Astrocyte (in vitro differentiated cells and primary cell): ENCODE measurements at regions not wholly inside any gene's neighbourhood (a gene's known extent, or its start where the extent isn't known, plus 50 kb on each side); places are given as distances from the start of the nearest gene placed in this dataset.

Experiments used
- DNase-seq: peaks from one replicate; pipeline ENCODE4 v3.0.0-alpha.2; 2010; ENCODE audit warnings: low read depth
- FAIRE-seq: peaks from 2 replicates; lab custom pipeline; 2011; peaks lifted over from hg19 to GRCh38; lab: Jason Lieb, UNC
- H2AFZ ChIP-seq: 2 replicates; pipeline ENCODE4 v1.6.0; 2012; ENCODE audit warnings: low read depth, low read length, inconsistent platforms
- H3K27ac ChIP-seq: 2 replicates; pipeline ENCODE4 v1.5.1; 2011; ENCODE audit warnings: low read depth, low read length, inconsistent platforms
- H3K27me3 ChIP-seq: 2 replicates; pipeline ENCODE4 v1.6.0; 2011; ENCODE audit warnings: low read length, inconsistent platforms; ENCODE audit not compliant: insufficient read depth
- H3K36me3 ChIP-seq: 2 replicates; pipeline ENCODE4 v1.5.1; 2011; ENCODE audit warnings: low read length, inconsistent platforms; ENCODE audit not compliant: insufficient read depth
- H3K4me1 ChIP-seq: 2 replicates; pipeline ENCODE4 v1.5.1; 2011; ENCODE audit warnings: low read length, inconsistent platforms; ENCODE audit not compliant: insufficient read depth
- H3K4me2 ChIP-seq: 2 replicates; pipeline ENCODE4 v1.6.0; 2012; ENCODE audit warnings: low read length, inconsistent platforms
- H3K4me3 ChIP-seq: 2 replicates; pipeline ENCODE4 v1.5.1; 2011; ENCODE audit warnings: low read depth, mild to moderate bottlenecking, low read length, inconsistent platforms; ENCODE audit not compliant: insufficient read depth
- H3K79me2 ChIP-seq: 2 replicates; pipeline ENCODE4 v1.6.0; 2012; ENCODE audit warnings: mild to moderate bottlenecking, low read length, inconsistent platforms; ENCODE audit not compliant: insufficient read depth
- H3K9ac ChIP-seq: 2 replicates; pipeline ENCODE4 v1.6.0; 2012; ENCODE audit warnings: mild to moderate bottlenecking, low read length, inconsistent platforms
- H3K9me3 ChIP-seq: 2 replicates; pipeline ENCODE4 v1.5.1; 2012; ENCODE audit warnings: low read depth, mild to moderate bottlenecking, low read length, inconsistent platforms; ENCODE audit not compliant: insufficient read depth
- H4K20me1 ChIP-seq: 2 replicates; pipeline ENCODE4 v1.6.0; 2012; ENCODE audit warnings: low read length, inconsistent platforms; ENCODE audit not compliant: insufficient read depth
- H3K27ac Mint-ChIP-seq: one replicate; pipeline ENCODE4 v1.8.0; 2021; ENCODE audit warnings: mild to moderate bottlenecking, mixed read lengths; ENCODE audit not compliant: unreplicated experiment
- H3K27me3 Mint-ChIP-seq: one replicate; pipeline ENCODE4 v1.8.0; 2021; ENCODE audit warnings: low read depth, mixed read lengths; ENCODE audit not compliant: unreplicated experiment
- H3K36me3 Mint-ChIP-seq: one replicate; pipeline ENCODE4 v1.8.0; 2021; ENCODE audit warnings: low read depth, mixed read lengths; ENCODE audit not compliant: unreplicated experiment
- H3K4me1 Mint-ChIP-seq: one replicate; pipeline ENCODE4 v1.8.0; 2021; ENCODE audit warnings: low read depth, mixed read lengths; ENCODE audit not compliant: unreplicated experiment
- H3K4me3 Mint-ChIP-seq: one replicate; pipeline ENCODE4 v1.8.0; 2021; ENCODE audit warnings: mild to moderate bottlenecking, moderate library complexity, mixed read lengths; ENCODE audit not compliant: unreplicated experiment
- H3K9me3 Mint-ChIP-seq: one replicate; pipeline ENCODE4 v1.8.0; 2021; ENCODE audit warnings: mild to moderate bottlenecking, mixed read lengths; ENCODE audit not compliant: unreplicated experiment
- EZH2 ChIP-seq: IDR thresholded peaks from 2 replicates; pipeline ENCODE4 v1.6.1; 2012; ENCODE audit warnings: mild to moderate bottlenecking, low read length, inconsistent platforms; ENCODE audit not compliant: insufficient read depth
- TF ChIP-seq, protein P1 (sequence below): IDR thresholded peaks from 2 replicates; pipeline ENCODE4 v1.5.1; 2011; ENCODE audit warnings: low read depth, mild to moderate bottlenecking, inconsistent platforms, low read length, moderate library complexity; ENCODE audit not compliant: insufficient read depth

GRCh38 chr1:117810553-117810952, 118.9 kb downstream of the GDAP2 start:
- Histone ChIP-seq H3K79me2 (no peaks in the 10 kb centered on the region), H3K9ac (no peak overlapping the region), H3K4me1 (peaks cover 13% of the 10 kb centered on the region), H4K20me1 (no peaks in the 10 kb centered on the region), H3K4me3 (no peak overlapping the region), H3K9me3 (no peaks in the 10 kb centered on the region), H3K4me2 (no peak overlapping the region), H2AFZ (no peak overlapping the region), H3K27ac (no peak overlapping the region), H3K36me3 (no peaks in the 10 kb centered on the region), H3K27me3 (no peaks in the 10 kb centered on the region)
- Mint-ChIP-seq H3K4me1 (peaks cover 26% of the 10 kb centered on the region), H3K4me3 (no peak overlapping the region), H3K9me3 (no peaks in the 10 kb centered on the region), H3K27ac (no peak overlapping the region), H3K27me3 (no peaks in the 10 kb centered on the region), H3K36me3 (no peaks in the 10 kb centered on the region)
- FAIRE-seq (no peak), DNase-seq (no peak)
- TF ChIP-seq, protein P1, sequence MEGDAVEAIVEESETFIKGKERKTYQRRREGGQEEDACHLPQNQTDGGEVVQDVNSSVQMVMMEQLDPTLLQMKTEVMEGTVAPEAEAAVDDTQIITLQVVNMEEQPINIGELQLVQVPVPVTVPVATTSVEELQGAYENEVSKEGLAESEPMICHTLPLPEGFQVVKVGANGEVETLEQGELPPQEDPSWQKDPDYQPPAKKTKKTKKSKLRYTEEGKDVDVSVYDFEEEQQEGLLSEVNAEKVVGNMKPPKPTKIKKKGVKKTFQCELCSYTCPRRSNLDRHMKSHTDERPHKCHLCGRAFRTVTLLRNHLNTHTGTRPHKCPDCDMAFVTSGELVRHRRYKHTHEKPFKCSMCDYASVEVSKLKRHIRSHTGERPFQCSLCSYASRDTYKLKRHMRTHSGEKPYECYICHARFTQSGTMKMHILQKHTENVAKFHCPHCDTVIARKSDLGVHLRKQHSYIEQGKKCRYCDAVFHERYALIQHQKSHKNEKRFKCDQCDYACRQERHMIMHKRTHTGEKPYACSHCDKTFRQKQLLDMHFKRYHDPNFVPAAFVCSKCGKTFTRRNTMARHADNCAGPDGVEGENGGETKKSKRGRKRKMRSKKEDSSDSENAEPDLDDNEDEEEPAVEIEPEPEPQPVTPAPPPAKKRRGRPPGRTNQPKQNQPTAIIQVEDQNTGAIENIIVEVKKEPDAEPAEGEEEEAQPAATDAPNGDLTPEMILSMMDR = no peak
- no peak for TF ChIP-seq EZH2

DNA sequence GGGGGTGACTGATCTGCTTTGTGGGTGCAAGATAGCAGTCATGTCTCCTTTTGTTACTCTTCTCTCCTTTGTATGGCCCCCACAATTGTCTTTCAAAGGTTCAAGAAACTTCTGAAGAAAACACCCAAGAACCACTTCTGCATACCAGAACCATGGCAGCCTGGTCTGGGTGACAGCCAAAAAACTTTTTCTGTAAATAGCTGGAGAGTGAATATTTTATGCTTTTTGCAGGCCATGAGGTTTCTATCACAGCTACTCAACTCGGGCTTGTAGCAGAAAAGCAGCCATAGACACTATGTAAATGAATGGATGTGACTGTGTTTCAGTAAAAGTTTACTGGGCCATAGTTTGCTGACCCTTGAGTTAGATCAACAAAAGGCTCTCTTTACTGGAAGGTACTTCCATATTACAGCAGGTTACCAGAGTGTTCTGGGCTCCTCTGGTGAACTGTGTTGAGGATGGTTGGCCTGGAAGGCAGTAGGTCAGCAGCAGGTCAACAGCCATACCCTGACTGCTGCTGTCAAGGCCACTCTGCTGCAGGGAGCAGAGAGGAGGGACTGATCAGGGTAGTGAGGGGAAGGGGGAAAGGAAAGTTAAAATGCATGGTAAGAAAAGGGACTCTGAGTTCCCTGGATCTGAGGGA, 116.4 kb downstream of the GDAP2 start:
- no peak overlapping the region for H3K4me3 ChIP-seq
- no peaks in the 10 kb centered on the region for H3K36me3 ChIP-seq
- FAIRE-seq (no peak), DNase-seq (peak; percentile 55)
- Mint-ChIP-seq H3K4me3 (no peak overlapping the region), H3K9me3 (peaks cover 3% of the 10 kb centered on the region), H3K27ac (no peak overlapping the region), H3K36me3 (no peaks in the 10 kb centered on the region), H3K27me3 (no peaks in the 10 kb centered on the region), H3K4me1 (peaks cover 29% of the 10 kb centered on the region)
- H3K4me1 ChIP-seq = peaks cover 16% of the 10 kb centered on the region
- H3K4me2 ChIP-seq = no peak overlapping the region
- no peak overlapping the region for H3K27ac ChIP-seq
- H3K9ac ChIP-seq = no peak overlapping the region
- H3K79me2 ChIP-seq = no peaks in the 10 kb centered on the region
- no peaks in the 10 kb centered on the region for H3K27me3 ChIP-seq
- H2AFZ ChIP-seq = no peak overlapping the region
- TF ChIP-seq EZH2 = no peak
- TF ChIP-seq, protein P1 = no peak
- H4K20me1 ChIP-seq = no peaks in the 10 kb centered on the region
- no peaks in the 10 kb centered on the region for H3K9me3 ChIP-seq
